ENCODE measurements at regions not wholly inside any gene's neighbourhood (a gene's known extent, or its start where the extent isn't known, plus 50 kb on each side); places are given as distances from the start of the nearest gene placed in this dataset.

DNA sequence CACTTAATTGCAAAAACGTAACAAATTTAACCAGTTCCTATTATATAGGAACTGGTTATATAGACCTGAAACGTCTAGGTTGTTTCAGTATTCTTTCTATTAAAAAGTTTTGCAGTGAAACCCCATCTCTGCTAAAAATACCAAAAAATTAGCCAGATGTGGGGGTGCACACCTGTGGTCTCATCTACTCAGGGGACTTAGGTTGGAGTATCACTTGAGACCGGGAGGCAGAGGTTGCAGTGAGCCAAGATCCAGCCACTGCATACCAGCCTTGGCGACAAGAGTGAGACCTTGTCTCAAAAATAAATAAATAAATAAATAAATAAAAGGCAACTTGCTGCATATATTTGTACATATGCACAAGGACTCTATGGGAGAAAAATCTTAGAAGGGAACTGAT lies 387.0 kb downstream of the TUSC7 start:
- no peak for DNase-seq (ENCODE audit: low read depth)
- TF ChIP-seq, protein P1, sequence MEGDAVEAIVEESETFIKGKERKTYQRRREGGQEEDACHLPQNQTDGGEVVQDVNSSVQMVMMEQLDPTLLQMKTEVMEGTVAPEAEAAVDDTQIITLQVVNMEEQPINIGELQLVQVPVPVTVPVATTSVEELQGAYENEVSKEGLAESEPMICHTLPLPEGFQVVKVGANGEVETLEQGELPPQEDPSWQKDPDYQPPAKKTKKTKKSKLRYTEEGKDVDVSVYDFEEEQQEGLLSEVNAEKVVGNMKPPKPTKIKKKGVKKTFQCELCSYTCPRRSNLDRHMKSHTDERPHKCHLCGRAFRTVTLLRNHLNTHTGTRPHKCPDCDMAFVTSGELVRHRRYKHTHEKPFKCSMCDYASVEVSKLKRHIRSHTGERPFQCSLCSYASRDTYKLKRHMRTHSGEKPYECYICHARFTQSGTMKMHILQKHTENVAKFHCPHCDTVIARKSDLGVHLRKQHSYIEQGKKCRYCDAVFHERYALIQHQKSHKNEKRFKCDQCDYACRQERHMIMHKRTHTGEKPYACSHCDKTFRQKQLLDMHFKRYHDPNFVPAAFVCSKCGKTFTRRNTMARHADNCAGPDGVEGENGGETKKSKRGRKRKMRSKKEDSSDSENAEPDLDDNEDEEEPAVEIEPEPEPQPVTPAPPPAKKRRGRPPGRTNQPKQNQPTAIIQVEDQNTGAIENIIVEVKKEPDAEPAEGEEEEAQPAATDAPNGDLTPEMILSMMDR (conservative IDR thresholded peaks at IDR 0.05; ENCODE audit: low read depth, low read length) = no peak
- H3K4me3 ChIP-seq (ENCODE audit: low read depth, low read length) = no peak overlapping the region

DNA sequence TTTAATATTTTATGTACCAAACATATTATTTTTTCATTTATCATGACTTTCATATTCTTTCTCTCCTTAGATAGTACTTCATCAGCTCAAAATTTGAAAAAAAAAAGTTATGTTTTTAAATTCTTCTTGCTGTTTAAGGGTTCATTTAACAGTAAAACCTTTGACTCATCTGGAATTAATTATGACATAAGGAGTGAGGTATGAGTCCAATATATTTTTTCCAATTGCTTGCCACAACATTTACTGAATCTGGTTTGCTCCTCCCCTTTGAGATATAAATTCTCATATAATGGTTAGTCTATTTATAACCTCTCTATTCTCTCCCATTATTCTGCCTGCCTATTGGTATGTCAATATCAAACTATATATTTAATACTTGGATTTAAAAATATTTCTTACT lies 387.8 kb downstream of the TUSC7 start:
- H3K4me3 ChIP-seq (ENCODE audit: low read depth, low read length) = no peak overlapping the region
- TF ChIP-seq, protein P1 (conservative IDR thresholded peaks at IDR 0.05; ENCODE audit: low read depth, low read length) = no peak
- no peak for DNase-seq (ENCODE audit: low read depth)

DNA sequence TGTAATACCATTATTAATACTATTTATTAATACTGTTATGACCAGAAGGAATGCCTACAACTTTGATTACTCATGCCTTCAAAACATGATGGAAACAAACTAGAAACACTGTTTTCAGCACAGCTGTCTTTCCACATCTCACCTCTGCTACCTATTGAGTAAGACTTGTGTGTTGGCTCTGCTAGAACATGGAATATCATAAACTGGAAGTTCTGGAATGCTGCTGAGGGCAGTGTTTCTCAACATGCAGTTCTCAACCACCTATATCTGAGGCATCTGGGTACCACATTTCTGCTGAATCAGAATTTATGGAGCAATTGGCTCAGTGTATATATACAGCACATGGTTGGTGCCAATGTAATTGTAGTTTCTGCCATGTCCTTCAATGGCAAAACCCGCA lies 392.1 kb downstream of the TUSC7 start:
- no peak for DNase-seq (ENCODE audit: low read depth)
- H3K4me3 ChIP-seq (ENCODE audit: low read depth, low read length) = no peak overlapping the region
- TF ChIP-seq, protein P1 (conservative IDR thresholded peaks at IDR 0.05; ENCODE audit: low read depth, low read length) = no peak

DNA sequence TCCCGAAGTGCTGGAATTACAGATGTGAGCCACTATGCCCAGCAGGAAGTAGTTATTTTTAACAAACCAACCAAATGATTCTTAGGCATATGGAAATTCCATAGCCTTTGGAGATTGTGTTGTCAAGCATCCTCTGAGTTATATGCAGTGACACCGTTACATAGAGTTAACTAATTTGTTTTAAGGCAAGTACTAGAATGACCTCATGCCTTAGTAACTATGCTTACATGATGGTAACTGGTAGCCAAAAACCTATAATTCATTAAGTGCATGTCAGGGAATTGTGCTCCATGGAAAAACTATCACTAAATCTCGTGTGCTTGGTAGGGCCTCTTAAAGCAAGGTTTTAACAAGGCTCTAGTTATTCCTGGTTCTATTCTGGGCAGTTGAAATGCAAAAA lies 392.8 kb downstream of the TUSC7 start:
- H3K4me3 ChIP-seq (ENCODE audit: low read depth, low read length) = no peak overlapping the region
- TF ChIP-seq, protein P1 (conservative IDR thresholded peaks at IDR 0.05; ENCODE audit: low read depth, low read length) = no peak
- no peak for DNase-seq (ENCODE audit: low read depth)

GRCh38 chr3:117103675-117104074 lies 394.1 kb downstream of the TUSC7 start:
- TF ChIP-seq, protein P1 (conservative IDR thresholded peaks at IDR 0.05; ENCODE audit: low read depth, low read length) = no peak
- DNase-seq (ENCODE audit: low read depth) = no peak
- no peak overlapping the region for H3K4me3 ChIP-seq (ENCODE audit: low read depth, low read length)

DNA sequence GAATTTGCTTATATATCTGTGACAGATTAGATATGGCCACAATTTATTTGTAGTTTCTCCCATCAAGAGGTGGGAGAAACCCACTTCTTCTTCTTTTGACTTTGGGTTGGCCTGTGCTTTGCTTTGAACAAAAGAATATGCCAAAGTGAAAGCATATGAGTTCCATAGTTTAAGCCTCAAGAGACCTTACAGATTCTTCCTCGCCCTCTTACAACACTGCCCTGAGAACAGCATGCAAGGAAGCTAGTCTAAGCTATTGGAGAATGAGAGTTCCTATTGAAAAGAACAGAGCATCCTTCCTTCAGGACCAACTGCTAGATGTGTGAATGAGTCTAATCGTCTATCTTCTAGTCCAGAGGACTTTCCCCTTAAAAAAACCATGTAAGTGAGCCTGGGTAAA lies 394.8 kb downstream of the TUSC7 start:
- TF ChIP-seq, protein P1 (conservative IDR thresholded peaks at IDR 0.05; ENCODE audit: low read depth, low read length) = no peak
- no peak for DNase-seq (ENCODE audit: low read depth)

GRCh38 chr3:117104792-117105191 lies 395.2 kb downstream of the TUSC7 start:
- DNase-seq (ENCODE audit: low read depth) = no peak
- no peak overlapping the region for H3K4me3 ChIP-seq (ENCODE audit: low read depth, low read length)
- TF ChIP-seq, protein P1 (conservative IDR thresholded peaks at IDR 0.05; ENCODE audit: low read depth, low read length) = no peak

More for the DNA sequence above, 394.8 kb downstream of the TUSC7 start:
- no peak overlapping the region for H3K4me3 ChIP-seq (ENCODE audit: low read depth, low read length)

All from choroid plexus epithelial cell (primary cell).